K562 (cell line): ENCODE measurements at regions not wholly inside any gene's neighbourhood (a gene's known extent, or its start where the extent isn't known, plus 50 kb on each side); places are given as distances from the start of the nearest gene placed in this dataset.

Experiments used
- ATAC-seq: fragments of 200-7000 bp; cut with Tn5 transposase; 3 replicates; pipeline ENCODE4 v1.9.1; 2020; ENCODE audit warnings: moderate library complexity
- BruUV-seq: library from RNA; stranded (reverse); fragments of 400-500 nt; replicated peaks from 2 replicates; lab custom pipeline; 2021; lab: Mats Ljungman, UMichigan
- CTCF ChIA-PET: fragments of 300-600 bp; formaldehyde crosslinking; extraction: SDS; loops from one replicate; lab custom pipeline; 2021; ENCODE audit warnings: low intra/inter-chr PET ratio; lab: Yijun Ruan, JAX
- POLR2A ChIA-PET: fragments of 300-600, 350-650 bp; sonication (Branson Sonifier 250); formaldehyde crosslinking; extraction: SDS; loops from one replicate; lab custom pipeline; 2021; ENCODE audit warnings: antibody characterized with exemption, inconsistent platforms; lab: Yijun Ruan, JAX
- DNase-seq, 4 experiments: peaks; one replicate each; pipeline versions ENCODE4 v3.0.0 to v3.0.0-alpha.2; 2011 to 2018; ENCODE audit warnings: low spot score in 3 of 4, mixed read lengths in 3 of 4; ENCODE audit errors: extremely low read depth in 1 of 4
- FAIRE-seq: peaks from 2 replicates; lab custom pipeline; 2011; peaks lifted over from hg19 to GRCh38; lab: Jason Lieb, UNC
- H2AFZ ChIP-seq: 2 replicates; pipeline ENCODE4 v1.6.0; 2011; ENCODE audit warnings: low read depth, low read length, control low read depth, inconsistent platforms
- H3K27ac ChIP-seq: fragments of 200-600 bp; 3 replicates; pipeline ENCODE4 v1.8.0; 2011; ENCODE audit warnings: low read depth, mild to moderate bottlenecking, control low read depth, inconsistent platforms, low read length, moderate library complexity, mixed read lengths; ENCODE audit errors: extremely low read depth
- H3K27me3 ChIP-seq, 2 experiments: fragments of 300-600 bp in 1 of 2; 2 replicates in 1 of 2; 3 replicates in 1 of 2; pipeline versions ENCODE4 v1.6.0 to v1.8.0; 2011; ENCODE audit warnings: inconsistent platforms in 2 of 2, low read length in 2 of 2, mild to moderate bottlenecking in 1 of 2, mixed read lengths in 1 of 2, moderate library complexity in 1 of 2; ENCODE audit not compliant: control insufficient read depth in 2 of 2, insufficient read depth in 2 of 2
- H3K36me3 ChIP-seq: fragments of 300-600 bp; 3 replicates; pipeline ENCODE4 v1.8.0; 2011; ENCODE audit warnings: mild to moderate bottlenecking, low read length, inconsistent platforms; ENCODE audit not compliant: control insufficient read depth, insufficient read depth
- H3K4me1 ChIP-seq, 2 experiments: fragments of 200-600 bp in 1 of 2; replicated peaks in 1 of 2; 2 replicates in 1 of 2; 3 replicates in 1 of 2; pipeline versions ENCODE4 v1.5.1 to v1.8.0; 2011; ENCODE audit warnings: inconsistent platforms in 2 of 2, low read length in 2 of 2, mild to moderate bottlenecking in 1 of 2, mixed read lengths in 1 of 2, moderate library complexity in 1 of 2; ENCODE audit not compliant: control insufficient read depth in 2 of 2, insufficient read depth in 2 of 2
- H3K4me2 ChIP-seq: 2 replicates; pipeline ENCODE4 v1.6.1; 2011; ENCODE audit warnings: low read length, control low read depth, inconsistent platforms, mixed read lengths; ENCODE audit not compliant: insufficient read depth
- H3K4me3 ChIP-seq: fragments of 200-600 bp; sonication (generic), shearing (Covaris generic); 2 replicates; pipeline ENCODE4 v1.5.1; 2016; ENCODE audit warnings: control low read depth, inconsistent platforms
- H3K79me2 ChIP-seq: fragments of 200-600 bp; 3 replicates; pipeline ENCODE4 v1.8.0; 2011; ENCODE audit warnings: low read length, inconsistent platforms; ENCODE audit not compliant: control insufficient read depth, insufficient read depth
- H3K9ac ChIP-seq, 2 experiments: 2 replicates each; pipeline versions ENCODE4 v1.6.0 to v1.6.1; 2011; ENCODE audit warnings: low read depth in 2 of 2, low read length in 2 of 2, control low read depth in 1 of 2, inconsistent platforms in 1 of 2, mild to moderate bottlenecking in 1 of 2, mixed read lengths in 1 of 2; ENCODE audit not compliant: insufficient read depth in 1 of 2
- H3K9me1 ChIP-seq: one replicate; pipeline ENCODE4 v1.6.0; 2011; ENCODE audit warnings: inconsistent platforms, mild to moderate bottlenecking, low read length, moderate library complexity; ENCODE audit not compliant: control insufficient read depth, insufficient read depth
- H3K9me3 ChIP-seq: replicated peaks from 2 replicates; pipeline ENCODE4 v1.5.1; 2011; ENCODE audit warnings: low read depth, low read length, inconsistent platforms; ENCODE audit not compliant: control insufficient read depth, insufficient read depth
- H4K20me1 ChIP-seq: replicated peaks from 2 replicates; pipeline ENCODE4 v1.6.1; 2011; ENCODE audit warnings: low read length, inconsistent platforms, mixed read lengths; ENCODE audit not compliant: control insufficient read depth, insufficient read depth
- CTCF ChIP-seq, 3 experiments: IDR thresholded peaks in 2 of 3; conservative IDR thresholded peaks in 1 of 3; 2 replicates each; pipeline ENCODE4 v1.5.1; 2011 to 2012; ENCODE audit warnings: low read length in 3 of 3, mild to moderate bottlenecking in 3 of 3, control low read depth in 2 of 3, improper control_type of control experiment in 1 of 3, inconsistent platforms in 1 of 3, low read depth in 1 of 3, mixed read lengths in 1 of 3, moderate library complexity in 1 of 3; ENCODE audit not compliant: insufficient read depth in 2 of 3
- ETS1 ChIP-seq: conservative IDR thresholded peaks from 2 replicates; pipeline ENCODE4 v1.6.1; 2011; ENCODE audit warnings: low read depth, mild to moderate bottlenecking, low read length; ENCODE audit not compliant: control insufficient read depth
- ZNF197 ChIP-seq: fragments of 200-800 bp; sonication (Bioruptor generic); IDR thresholded peaks from 2 replicates; pipeline ENCODE4 v1.6.1; 2016; ENCODE audit warnings: low read depth, missing genetic modification characterization, missing compliant biosample characterization
- whole genome bisulfite sequencing: fragments of 100-300 bp; shearing (Covaris generic); methylation state at CpG from one replicate; pipeline ENCODE4 v1.1.6; 2016; ENCODE audit warnings: low coverage, mixed read lengths; ENCODE audit not compliant: insufficient coverage; ENCODE audit errors: missing lambda C conversion rate; 5-methylcytosine and 5-hydroxymethylcytosine counted together
- in situ Hi-C: fragments of 300-500 bp; cut with MboI; formaldehyde crosslinking; loops from 4 replicates; pipeline ENCODE4 v1.15.0; 2018; ENCODE audit warnings: inconsistent platforms, mixed read lengths
- intact Hi-C: fragments of 100-400 bp; cut with micrococcal nuclease; formaldehyde crosslinking; loops from 2 replicates; pipeline ENCODE4 v1.14.2; 2022
- TF ChIP-seq, protein P1 (sequence below): fragments of 450-650 bp; IDR thresholded peaks from 2 replicates; pipeline ENCODE4 v1.6.1; 2014; ENCODE audit warnings: low read depth, mild to moderate bottlenecking, moderate library complexity, borderline replicate concordance

- FAIRE-seq = no peak
- Histone ChIP-seq H3K4me1 (no peaks in the 10 kb centered on the region), H3K9me1 (no peaks in the 10 kb centered on the region), H3K27me3 (peaks cover 0 to 5% of the 10 kb centered on the region in 2 experiments; a peak in 1 of 5 replicates), H3K9me3 (no peaks in the 10 kb centered on the region), H3K27ac (no peak overlapping the region)
- intact Hi-C loops = no loop called here
- no peak; the same call in 2 of the 3 replicates for ATAC-seq
- in situ Hi-C loops = no loop called here
- WGBS = 4% methylated on average over 3 of the region's 3 CpGs
- no TSS peak for BruUV-seq
- TF ChIP-seq ZNF197 (CRISPR knock-in tag) (no peak), ETS1 (no peak), CTCF (IDR thresholded peaks at IDR 0.05 in 2 of 3, conservative IDR thresholded peaks at IDR 0.05 in 1 of 3; ENCODE audit: insufficient read depth in 2 of 3, low read depth in 1 of 3, low read length in 3 of 3) (peak in 2 of 3 experiments; percentile 31 to 32; a peak in 4 of 6 replicates)
- TF ChIP-seq, protein P1, sequence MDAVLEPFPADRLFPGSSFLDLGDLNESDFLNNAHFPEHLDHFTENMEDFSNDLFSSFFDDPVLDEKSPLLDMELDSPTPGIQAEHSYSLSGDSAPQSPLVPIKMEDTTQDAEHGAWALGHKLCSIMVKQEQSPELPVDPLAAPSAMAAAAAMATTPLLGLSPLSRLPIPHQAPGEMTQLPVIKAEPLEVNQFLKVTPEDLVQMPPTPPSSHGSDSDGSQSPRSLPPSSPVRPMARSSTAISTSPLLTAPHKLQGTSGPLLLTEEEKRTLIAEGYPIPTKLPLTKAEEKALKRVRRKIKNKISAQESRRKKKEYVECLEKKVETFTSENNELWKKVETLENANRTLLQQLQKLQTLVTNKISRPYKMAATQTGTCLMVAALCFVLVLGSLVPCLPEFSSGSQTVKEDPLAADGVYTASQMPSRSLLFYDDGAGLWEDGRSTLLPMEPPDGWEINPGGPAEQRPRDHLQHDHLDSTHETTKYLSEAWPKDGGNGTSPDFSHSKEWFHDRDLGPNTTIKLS = no peak
- TF ChIP-seq, all 486 proteins: peak for 1
- no peak overlapping the region for H3K4me3 ChIP-seq
- no peaks in the 10 kb centered on the region; the same call in 1 of the 2 replicates for H4K20me1 ChIP-seq
- ChIA-PET POLR2A (no interaction called here), CTCF (no interaction called here)
- no peaks in the 10 kb centered on the region for H3K36me3 ChIP-seq
- DNase-seq = peak in 1 of 4 experiments; percentile 9
- H3K4me2 ChIP-seq = no peak overlapping the region
- no peaks in the 10 kb centered on the region for H3K79me2 ChIP-seq
- no peak overlapping the region for H2AFZ ChIP-seq
- no peak overlapping the region for H3K9ac ChIP-seq
These were observed 260.3 kb upstream of the MOCS1 start for GRCh38 chr6:40194447-40195170.
